Activated CD8-positive, alpha-beta T cell treated with anti-CD3 and anti-CD28 coated beads for 36 hours (primary cell): ENCODE measurements at regions not wholly inside any gene's neighbourhood (a gene's known extent, or its start where the extent isn't known, plus 50 kb on each side); places are given as distances from the start of the nearest gene placed in this dataset.

Source experiments
- ATAC-seq: fragments of 200-7000 bp; cut with Tn5 transposase; one replicate; pipeline ENCODE4 v1.10.0; 2021; ENCODE audit warnings: mild to moderate bottlenecking, moderate library complexity
- CTCF ChIA-PET: fragments of 350-600 bp; sonication (Branson Sonifier 250); formaldehyde crosslinking; loops from one replicate; lab custom pipeline; 2021; ENCODE audit warnings: antibody characterized with exemption; lab: Charles Lee
- POLR2A ChIA-PET: fragments of 350-600 bp; sonication (Branson Sonifier 250); formaldehyde crosslinking; loops from one replicate; lab custom pipeline; 2021; ENCODE audit warnings: antibody characterized with exemption; lab: Charles Lee
- DNase-seq: peaks from one replicate; pipeline ENCODE4 v3.0.0-alpha.2; 2020
- H3K27ac Mint-ChIP-seq: one replicate; pipeline ENCODE4 v1.8.0; 2021; ENCODE audit warnings: mild to moderate bottlenecking, mixed read lengths
- H3K27me3 Mint-ChIP-seq: one replicate; pipeline ENCODE4 v1.8.0; 2021; ENCODE audit warnings: mixed read lengths
- H3K36me3 Mint-ChIP-seq: one replicate; pipeline ENCODE4 v1.8.0; 2021; ENCODE audit warnings: low read depth, mixed read lengths
- H3K4me1 Mint-ChIP-seq: one replicate; pipeline ENCODE4 v1.8.0; 2021; ENCODE audit warnings: low read depth, mixed read lengths
- H3K4me3 Mint-ChIP-seq: one replicate; pipeline ENCODE4 v1.8.0; 2021; ENCODE audit warnings: mild to moderate bottlenecking, moderate library complexity, mixed read lengths
- H3K9me3 Mint-ChIP-seq: one replicate; pipeline ENCODE4 v1.8.0; 2021; ENCODE audit warnings: mixed read lengths
- CTCF ChIP-seq: fragments of 200-600 bp; IDR thresholded peaks from one replicate; pipeline ENCODE4 v1.8.0; 2022; ENCODE audit warnings: antibody characterized with exemption, mild to moderate bottlenecking
- intact Hi-C: fragments of 100-400 bp; cut with micrococcal nuclease; formaldehyde crosslinking; loops from one replicate; pipeline ENCODE4 v1.10.0; 2022

DNA sequence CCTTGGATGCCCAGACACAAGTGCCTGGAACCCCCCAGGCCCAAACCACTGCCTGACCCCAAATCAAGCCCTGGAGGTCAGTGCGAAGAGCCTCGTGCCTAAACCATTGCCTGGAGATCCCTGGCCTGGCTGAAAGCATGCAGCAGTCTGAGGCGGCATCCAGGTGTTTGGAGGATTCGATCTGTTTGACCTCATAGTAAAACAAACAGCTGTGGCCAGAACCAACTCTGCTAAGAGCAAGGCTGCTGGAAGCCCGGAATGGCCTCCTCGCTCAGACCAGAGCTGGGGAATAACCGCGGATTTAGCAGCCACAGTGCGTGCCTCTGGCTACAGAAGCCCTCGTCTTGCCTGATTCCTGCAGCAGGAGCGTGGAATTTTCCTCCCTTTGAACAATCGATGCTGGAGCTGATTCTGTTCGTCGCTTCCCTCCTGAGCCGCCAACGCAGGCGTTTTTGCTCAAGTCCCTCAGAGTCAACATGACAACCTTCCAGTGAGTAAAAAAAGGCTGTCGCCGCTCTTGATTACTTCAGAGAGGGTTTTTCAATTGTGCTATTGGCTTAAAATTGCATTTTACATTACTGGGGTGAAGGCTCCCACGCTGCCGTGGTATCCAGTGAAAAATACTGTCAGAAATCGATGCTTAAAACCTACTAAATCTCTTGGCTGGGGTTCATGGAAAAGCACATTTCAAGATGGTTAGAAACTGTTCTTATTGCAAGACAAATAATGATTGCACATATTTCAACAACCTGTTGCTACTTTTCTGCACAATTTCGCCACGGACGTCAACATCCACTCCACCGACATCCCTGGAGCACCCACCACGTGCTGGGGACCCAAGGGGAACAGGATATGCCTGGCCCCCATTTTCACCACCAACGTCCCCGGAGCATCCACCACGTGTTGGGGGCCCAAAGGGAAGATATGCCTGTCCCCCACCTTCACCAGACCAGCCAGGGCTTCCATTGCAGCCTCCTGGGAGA lies 190.0 kb downstream of the OLFM1 start:
- no peak for TF ChIP-seq CTCF
- Mint-ChIP-seq H3K9me3 (no peaks in the 10 kb centered on the region), H3K27me3 (no peaks in the 10 kb centered on the region), H3K27ac (no peak overlapping the region), H3K36me3 (no peaks in the 10 kb centered on the region), H3K4me1 (no peaks in the 10 kb centered on the region), H3K4me3 (no peak overlapping the region)
- ChIA-PET POLR2A (no interaction called here), CTCF (no interaction called here)
- DNase-seq (no peak), ATAC-seq (no peak)
- intact Hi-C loops = no loop called here

DNA sequence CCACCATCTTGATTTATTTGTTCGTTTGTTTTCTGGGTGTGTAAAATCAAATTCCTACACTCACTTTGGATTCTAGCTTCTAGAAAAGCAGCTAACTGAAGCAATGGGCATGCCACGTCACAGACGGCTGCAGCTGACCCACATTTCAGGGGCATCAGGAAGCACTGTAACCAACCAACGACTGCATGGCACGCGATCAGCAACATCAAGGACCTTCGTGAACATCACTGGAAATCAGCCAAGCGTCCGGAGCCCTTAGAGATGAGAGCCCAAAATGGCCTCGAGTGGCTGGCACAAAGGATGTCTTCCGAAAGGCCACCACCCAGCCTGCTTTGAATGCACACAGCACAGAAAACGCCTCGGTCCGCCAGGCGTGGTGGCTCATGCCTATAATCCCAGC lies 191.1 kb downstream of the OLFM1 start:
- no peak for TF ChIP-seq CTCF
- ChIA-PET CTCF (no interaction called here), POLR2A (no interaction called here)
- no peaks in the 10 kb centered on the region for H3K27me3 Mint-ChIP-seq
- ATAC-seq = no peak
- no peaks in the 10 kb centered on the region for H3K4me1 Mint-ChIP-seq
- no peaks in the 10 kb centered on the region for H3K9me3 Mint-ChIP-seq
- H3K4me3 Mint-ChIP-seq = no peak overlapping the region
- no peak for DNase-seq
- no peak overlapping the region for H3K27ac Mint-ChIP-seq
- H3K36me3 Mint-ChIP-seq = no peaks in the 10 kb centered on the region
- intact Hi-C loops = no loop called here

DNA sequence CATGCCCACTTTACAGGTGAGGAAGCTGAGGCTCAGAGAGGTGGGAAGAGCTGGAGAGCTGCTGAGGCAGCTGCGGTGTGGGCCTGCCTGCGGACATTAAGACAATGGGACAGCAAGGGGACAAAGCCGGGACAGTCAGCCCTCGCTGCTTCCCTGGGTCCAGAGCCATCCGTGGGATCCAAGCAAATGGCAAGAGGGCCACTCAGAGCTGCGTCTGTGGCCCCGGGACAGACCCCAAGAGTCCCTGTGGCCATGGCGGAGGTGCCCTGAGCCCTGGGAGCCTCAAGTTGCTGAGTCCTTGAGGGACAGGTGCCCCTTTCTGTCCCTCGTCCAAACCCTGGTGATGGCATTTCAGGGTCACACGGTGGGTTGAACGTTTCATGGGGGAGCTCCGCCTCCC lies 191.9 kb downstream of the OLFM1 start:
- ATAC-seq = no peak
- ChIA-PET CTCF (no interaction called here), POLR2A (interaction anchor here (0.6 kb wide), 1 partner anchor 8 kb away, joined by 4 read pairs; no protein-coding TSS in a partner anchor)
- H3K4me1 Mint-ChIP-seq = no peaks in the 10 kb centered on the region
- TF ChIP-seq CTCF = no peak
- H3K27ac Mint-ChIP-seq = no peak overlapping the region
- DNase-seq = no peak
- H3K9me3 Mint-ChIP-seq = no peaks in the 10 kb centered on the region
- intact Hi-C loops = no loop called here
- no peaks in the 10 kb centered on the region for H3K27me3 Mint-ChIP-seq
- no peak overlapping the region for H3K4me3 Mint-ChIP-seq
- no peaks in the 10 kb centered on the region for H3K36me3 Mint-ChIP-seq

GRCh38 chr9:135279834-135280393 lies 192.4 kb downstream of the OLFM1 start:
- H3K4me1 Mint-ChIP-seq = no peaks in the 10 kb centered on the region
- TF ChIP-seq CTCF = no peak
- ATAC-seq (no peak), DNase-seq (no peak)
- no peaks in the 10 kb centered on the region for H3K9me3 Mint-ChIP-seq
- no peaks in the 10 kb centered on the region for H3K27me3 Mint-ChIP-seq
- H3K4me3 Mint-ChIP-seq = no peak overlapping the region
- no peaks in the 10 kb centered on the region for H3K36me3 Mint-ChIP-seq
- intact Hi-C loops = no loop called here
- H3K27ac Mint-ChIP-seq = no peak overlapping the region
- ChIA-PET POLR2A (interaction anchor here (0.6 kb wide), 1 partner anchor 8 kb away, joined by 4 read pairs; no protein-coding TSS in a partner anchor), CTCF (no interaction called here)

GRCh38 chr9:135280666-135281065 lies 193.2 kb downstream of the OLFM1 start:
- no peak for TF ChIP-seq CTCF
- intact Hi-C loops = no loop called here
- POLR2A ChIA-PET = no interaction called here
- Mint-ChIP-seq H3K36me3 (no peaks in the 10 kb centered on the region), H3K9me3 (no peaks in the 10 kb centered on the region), H3K27ac (no peak overlapping the region), H3K27me3 (no peaks in the 10 kb centered on the region), H3K4me1 (no peaks in the 10 kb centered on the region), H3K4me3 (no peak overlapping the region)
- DNase-seq (no peak), ATAC-seq (no peak)
- CTCF ChIA-PET = no interaction called here
